Suppressor macrophage treated with lipopolysaccharide for 4 hours (primary cell): ENCODE measurements at regions not wholly inside any gene's neighbourhood (a gene's known extent, or its start where the extent isn't known, plus 50 kb on each side); places are given as distances from the start of the nearest gene placed in this dataset.

Experiments used
- DNase-seq: peaks from one replicate; pipeline ENCODE4 v3.0.0-alpha.2; 2020

DNA sequence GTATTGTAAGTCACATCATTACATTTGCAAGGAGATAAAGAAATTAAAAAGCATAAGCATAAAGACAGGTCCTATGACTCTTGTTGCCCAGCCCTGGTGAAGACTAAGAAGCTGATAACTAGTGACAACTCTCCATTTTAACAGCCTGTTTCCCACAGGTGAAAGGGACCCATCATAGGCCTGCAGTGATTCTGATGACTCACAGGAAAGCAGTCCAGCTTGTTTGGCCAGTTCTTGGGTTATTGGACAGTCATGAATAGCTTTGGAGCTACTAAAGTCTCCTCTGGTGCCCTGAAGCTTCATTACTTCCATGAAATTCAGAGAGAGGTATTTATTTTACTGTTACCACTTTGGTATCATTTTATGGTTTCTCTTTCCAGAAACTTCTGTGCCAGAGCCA, 55.5 kb upstream of the DYRK2 start:
- no peak for DNase-seq

- no peak for DNase-seq
Observed at GRCh38 chr12:67593461-67594330, 54.8 kb upstream of the DYRK2 start.

DNA sequence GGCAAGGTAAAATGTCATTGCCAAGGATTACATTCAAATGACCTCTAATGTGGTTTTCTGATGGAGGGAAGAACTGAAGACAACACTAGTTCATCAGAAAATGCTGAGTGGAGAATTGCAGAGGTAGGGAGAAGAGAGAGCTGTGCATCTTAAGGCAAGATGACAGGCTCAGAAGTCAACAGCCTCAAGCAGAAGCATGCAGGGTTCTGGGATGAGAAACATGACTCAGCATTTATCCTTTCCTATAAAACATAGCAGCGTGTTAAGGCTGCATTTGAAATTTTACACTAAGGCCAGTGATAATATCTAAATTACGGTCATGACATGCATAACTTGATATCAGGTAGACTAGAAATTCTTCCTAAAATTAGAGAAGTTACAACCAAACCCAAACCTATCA, 53.7 kb upstream of the DYRK2 start:
- no peak for DNase-seq

GRCh38 chr12:67595365-67595764, 53.2 kb upstream of the DYRK2 start:
- no peak for DNase-seq

- no peak for DNase-seq
Observed at GRCh38 chr12:67598598-67598997, 49.9 kb upstream of the DYRK2 start.
